ENCODE measurements at regions not wholly inside any gene's neighbourhood (a gene's known extent, or its start where the extent isn't known, plus 50 kb on each side); places are given as distances from the start of the nearest gene placed in this dataset.
"Not testable (repeated sequence)": the region's sequence is repeated elsewhere in the genome, so short reads cannot be mapped to it uniquely, and the experiment has no call there.

DNA sequence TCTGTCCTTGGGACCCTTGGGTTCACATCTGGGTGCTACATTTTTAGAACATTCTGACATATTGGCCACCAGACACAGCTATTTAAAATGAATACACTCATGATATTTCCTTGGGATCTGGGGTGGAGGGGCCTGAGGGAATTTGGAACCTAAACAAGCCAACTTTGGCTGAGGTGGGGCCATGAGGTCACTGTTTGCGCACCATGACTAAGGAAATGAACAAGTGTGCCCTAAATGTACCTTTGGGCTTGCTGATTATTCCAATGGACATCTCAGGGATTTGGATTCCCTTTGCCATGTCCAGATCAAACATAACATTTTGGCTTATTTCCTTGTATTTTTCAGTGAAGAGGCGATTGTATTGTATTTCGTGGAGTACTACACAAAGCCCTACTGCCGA, 80.5 kb upstream of the SEC11C start:
- DNase-seq: no peak

DNA sequence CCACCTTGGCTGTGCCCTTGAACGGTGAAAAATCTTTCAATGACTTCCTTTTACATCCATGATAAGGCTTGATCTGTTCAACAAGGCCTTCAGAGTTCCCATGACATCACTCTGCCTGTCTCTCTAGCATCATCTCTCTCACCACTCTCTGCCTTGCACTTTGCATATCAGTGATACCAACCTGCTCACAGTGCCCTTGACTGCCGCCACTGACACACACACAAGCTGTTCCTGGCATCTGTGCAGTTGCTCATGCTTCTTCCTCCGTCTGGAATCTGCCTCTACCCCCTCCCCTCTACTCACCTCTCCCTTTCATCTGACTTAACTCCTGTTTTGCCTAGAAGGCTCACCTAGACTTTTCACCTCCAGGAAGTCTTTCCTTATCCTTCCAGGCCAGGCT, 79.1 kb upstream of the SEC11C start:
- DNase-seq: no peak

DNA sequence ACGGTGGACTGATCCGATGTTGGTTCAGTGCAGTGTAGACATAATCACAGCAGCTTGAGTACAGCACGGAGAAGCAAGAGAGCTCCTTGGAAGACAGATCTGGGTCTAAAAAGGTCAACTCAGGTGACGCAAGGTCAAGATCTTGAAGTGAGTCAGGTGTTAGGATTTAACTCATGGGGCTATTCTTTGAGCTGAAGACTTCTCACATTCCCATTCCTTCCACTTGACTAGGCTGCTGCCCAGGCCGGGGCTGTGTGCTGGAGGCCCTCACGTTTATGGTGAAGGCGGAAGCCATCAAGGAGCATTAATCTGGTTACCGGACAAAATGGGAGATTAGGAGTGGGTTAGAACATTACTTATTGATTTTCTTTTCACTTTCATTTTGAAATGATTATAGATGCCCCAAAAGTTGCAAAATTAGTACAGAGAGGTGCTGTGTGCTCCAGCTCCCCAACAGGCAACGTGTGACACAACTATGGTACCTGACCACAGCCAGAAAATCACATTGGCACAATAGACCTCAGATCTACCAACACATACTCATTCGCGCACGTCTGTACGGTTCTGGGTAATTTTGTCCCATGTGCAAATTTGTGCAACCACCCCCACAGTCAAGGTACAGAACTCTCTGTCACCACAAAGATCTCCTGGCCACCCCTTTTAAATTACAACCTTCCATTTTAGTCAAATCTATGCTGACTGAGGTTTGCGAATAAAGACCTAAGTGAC, 77.6 kb upstream of the SEC11C start:
- DNase-seq: no peak

DNA sequence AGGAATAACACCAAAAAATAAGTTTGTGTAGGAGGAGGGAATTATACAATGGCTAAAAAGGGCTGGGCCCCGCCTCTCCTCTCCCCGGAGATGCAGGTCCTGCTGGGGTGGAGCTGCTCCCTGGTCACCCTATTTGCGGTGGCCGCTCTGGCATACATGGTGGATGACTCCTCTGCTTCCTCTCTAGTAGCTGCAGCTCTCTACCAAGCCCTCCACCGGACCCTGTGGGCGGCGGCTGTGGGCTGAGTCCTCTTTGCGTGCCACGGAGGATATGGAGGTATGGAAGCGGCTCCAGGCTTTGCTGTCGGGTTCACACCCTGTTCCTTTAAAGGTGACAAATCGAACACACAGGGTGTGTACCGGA, 77.1 kb upstream of the SEC11C start:
- no peak for DNase-seq

DNA sequence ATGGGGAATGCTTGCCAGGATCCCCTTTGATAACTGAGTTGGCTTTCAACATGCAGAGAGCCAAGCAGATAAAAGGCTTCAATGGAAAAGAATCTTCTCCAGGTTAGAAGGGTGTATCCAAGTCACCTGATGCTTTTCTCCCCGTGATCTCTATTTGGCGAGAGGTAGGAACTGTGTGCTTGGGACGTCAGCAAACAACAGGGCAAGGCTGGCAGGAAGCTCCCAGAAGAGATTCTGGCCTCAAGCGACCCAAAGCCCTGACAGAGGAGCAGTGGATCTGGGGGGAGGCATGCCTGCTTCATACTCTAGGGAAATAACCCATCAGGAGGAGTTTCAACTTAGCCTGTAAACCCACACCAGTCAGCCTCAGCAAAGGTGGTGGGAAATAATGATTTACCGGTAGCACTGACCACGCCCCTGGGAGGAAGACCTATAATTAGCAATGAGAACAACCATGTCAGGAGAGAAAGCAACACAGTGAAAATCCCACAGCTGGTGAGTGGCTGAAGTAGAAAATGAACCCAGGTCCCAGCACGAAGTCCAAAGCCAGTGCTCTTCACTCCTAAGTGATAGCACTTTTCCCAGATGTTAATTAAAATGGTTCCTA, 76.3 kb upstream of the SEC11C start:
- DNase-seq: no peak

DNA sequence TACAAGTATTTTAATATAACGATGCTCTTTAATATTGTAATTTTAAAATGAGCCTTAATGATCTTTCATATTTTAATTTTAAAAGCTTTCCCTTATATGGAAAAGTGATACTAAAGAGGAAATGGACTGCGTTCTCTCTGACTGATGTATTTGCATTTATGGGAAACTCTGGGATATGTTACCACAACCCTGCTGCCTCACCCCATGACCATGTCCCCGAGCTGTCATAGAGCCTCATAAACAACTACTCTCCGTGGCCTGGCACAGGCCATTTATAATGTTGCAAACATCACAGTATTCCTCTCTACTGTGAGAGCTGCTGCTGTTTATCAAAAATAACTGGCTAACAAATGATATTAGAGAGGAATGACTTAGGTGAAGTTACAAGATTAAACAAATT, 75.8 kb upstream of the SEC11C start:
- no peak for DNase-seq

GRCh38 chr18:59065684-59066083, 74.0 kb upstream of the SEC11C start:
- DNase-seq: no peak

DNA sequence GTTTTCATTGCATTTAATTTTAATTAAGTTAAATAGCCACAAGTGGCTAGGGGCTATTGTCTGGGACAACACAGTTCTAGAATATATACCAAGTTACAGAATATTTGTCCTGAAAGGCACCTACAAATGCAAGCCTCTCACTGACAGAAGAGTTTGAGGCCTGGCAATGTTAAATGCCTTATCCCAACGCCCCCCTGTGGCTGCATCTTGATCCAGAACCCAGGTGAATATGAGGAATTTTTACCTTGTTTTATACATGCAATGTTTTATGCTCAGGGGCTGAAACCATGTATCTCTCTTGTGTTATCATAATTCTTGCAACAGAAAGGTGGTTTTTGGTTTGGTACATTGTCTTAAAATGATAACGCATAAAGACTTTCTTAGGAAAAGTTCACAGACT, 71.8 kb upstream of the SEC11C start:
- no peak for DNase-seq

DNA sequence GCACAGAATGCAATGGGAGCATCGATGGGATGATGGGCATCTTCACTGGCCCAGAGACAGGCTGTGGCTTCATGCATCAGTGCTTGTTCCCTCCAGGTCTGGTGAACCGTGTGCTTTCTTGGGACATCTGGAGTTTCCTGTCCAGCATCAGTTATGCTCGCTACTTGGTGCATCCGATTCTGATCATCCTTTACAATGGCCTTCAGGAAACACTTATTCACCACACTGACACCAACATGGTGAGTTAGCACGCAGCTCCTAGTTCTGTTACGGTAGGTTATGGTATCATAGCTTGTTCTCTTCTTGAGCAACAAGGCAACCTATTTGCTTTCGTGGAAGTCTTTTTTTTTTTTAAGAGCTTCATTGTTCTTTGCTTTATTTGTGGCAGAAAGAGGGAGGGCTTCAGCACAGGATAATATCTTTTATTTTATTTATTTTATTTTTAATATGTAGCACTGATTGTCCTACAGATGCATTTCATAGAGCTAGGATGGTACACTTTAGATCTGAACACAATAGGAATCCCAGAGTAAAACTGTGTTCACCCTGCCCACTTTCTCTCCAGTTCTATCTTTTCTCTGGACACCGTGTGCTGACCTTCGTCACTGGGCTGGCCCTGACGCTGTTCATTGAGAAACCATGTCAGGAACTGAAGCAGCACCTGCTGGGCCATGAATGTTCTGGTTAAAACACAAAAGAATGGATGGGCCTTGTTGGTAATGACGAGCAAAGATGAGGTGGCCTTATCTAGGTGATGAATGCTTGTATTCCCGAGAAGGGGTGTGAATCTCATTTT, 71.2 kb upstream of the SEC11C start:
- DNase-seq: no peak

DNA sequence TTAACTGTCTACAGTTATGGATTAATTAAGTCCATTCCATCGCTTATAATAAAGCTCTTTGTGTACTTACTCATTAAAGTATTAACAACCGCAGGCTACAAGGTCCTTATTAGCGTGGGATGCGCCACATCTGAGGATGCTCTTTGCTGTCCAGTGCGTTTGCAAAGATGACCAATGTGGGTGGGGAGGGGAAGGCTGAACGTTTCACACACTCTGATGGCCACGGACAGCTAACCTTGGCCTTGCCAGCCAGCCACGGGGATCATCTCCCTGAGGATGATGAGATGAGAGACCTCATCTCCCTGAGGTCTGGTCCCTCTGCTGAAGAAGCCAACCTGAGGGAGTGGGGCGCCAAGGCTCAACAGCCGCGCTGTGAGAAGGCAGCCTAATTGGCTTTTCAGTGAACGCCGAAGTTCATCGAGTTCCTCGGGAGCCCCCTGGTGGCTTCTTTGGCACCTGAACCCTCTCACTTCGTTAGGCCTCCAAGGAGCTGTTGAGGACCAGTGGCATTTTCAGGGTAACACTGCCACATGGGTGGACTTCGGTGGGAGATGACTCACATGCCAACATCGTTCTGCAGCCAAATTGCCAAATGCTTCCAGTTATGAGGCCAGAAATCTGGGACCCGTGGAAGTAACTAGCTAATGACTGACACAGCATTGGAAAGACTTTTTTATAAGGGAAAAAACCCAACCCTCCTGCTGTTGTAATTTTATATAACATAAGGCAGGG, 69.3 kb upstream of the SEC11C start:
- peak; percentile 66 to 78 for DNase-seq

GRCh38 chr18:59072727-59073421, 66.8 kb upstream of the SEC11C start:
- no peak for DNase-seq

GRCh38 chr18:59075923-59076322, 63.8 kb upstream of the SEC11C start:
- no peak for DNase-seq

DNA sequence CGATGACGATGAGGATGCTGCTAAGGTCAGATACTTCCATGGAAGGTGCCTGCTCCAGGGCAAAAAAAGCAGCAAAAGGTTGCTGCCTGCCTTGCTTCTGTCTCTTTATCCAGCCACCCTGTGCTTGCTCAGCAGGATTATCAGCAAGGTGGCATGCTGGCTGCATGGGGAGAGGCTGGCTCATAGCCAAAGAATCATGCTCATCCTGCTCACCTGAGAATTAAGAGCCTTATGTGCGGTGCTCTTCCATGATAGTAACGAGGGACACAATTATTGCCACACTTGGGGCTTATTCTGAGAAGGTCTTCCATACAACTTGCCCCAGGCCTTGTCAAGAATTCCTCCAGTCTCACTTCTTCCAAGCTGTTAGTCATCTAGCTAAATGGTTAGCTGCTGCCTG, 60.4 kb upstream of the SEC11C start:
- DNase-seq: no peak

DNA sequence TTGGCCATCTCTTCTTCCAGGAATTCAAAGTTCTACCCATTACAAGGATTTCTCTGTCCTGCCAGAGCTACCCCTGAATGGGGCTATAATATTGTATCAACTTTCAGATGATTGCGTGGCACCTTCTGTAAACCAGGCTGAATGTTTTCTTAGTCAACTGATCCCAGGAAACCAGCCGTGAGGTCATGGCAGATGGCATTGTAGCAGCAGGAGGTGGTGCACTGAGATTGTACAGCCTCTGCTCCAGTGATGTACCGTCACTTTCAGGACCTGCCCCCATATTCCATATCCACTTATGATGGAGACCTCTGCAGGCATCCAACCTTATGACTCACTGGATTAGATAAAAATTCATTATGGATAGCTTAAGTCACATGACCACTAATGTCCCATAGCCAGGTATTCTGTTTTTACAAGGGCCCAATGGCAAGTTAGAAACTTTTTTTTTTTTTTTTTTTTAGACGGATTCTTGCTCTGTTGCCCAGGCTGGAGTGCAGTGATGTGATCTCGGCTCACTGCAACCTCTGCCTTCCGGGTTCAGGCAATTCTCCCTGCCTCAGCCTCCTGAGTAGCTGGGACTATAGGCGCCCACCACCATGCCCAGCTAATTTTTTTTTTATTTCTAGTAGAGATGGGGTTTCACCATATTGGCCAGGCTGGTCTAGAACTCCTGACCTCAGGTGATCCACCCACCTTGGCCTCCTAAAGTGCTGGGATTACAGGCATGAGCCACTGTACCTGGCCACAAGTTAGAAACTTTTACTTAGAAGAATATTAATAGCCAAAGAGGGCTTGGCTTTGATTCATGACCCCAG, 59.8 kb upstream of the SEC11C start:
- not testable (repeated sequence) for DNase-seq

DNA sequence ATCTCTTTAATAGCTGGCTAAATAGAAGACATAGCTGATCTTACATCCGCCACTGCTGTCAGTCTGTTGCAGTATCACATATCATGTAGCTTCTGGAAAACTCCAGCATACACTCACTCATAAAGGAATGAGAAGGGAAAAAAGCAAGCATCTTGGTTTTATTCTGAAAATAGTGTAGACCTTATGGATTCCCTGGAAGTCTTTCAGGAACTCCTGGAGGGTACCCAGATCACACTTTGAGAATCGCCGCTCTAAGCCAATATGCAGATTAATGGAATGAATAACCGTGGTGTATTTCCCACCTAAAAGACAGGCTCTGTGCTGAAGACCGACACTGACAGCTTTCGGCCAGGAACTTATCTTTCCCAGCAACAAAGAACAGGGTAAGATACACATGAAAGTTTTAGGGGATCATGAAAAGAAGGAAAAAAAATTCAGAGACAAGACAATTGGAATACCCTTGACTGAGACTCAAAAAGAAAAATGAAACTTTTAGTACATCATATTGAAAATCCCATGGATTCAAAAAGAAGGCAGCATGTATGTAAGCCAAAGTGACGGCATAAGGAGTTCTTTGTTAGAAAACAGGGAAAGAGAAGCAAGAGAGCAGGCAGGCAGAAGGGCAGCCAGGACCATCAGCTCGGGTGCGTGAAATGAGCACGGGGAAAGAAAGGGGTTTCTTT, 56.4 kb upstream of the SEC11C start:
- no peak for DNase-seq

- DNase-seq: no peak
Measured at GRCh38 chr18:59085126-59085794, 54.4 kb upstream of the SEC11C start.

DNA sequence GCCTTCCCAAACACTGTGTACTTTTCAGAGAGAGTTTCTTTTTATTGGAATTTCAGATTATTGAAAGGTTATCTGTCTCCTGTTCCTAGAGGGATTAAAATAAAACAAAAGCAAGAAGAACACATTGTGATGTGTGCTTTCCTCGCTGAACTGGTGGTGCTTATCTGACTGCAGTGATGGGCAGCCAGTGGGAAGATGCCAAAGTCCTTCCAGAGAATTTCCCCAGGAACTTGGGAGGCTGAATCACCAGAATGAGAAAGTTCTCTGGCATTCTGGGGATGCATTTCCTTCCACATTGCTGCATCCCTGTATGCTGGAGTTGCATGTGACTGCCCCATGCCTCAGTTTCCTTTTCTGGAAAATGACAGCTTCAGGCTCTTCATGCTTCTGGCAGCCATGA, 53.9 kb upstream of the SEC11C start:
- no peak for DNase-seq

DNA sequence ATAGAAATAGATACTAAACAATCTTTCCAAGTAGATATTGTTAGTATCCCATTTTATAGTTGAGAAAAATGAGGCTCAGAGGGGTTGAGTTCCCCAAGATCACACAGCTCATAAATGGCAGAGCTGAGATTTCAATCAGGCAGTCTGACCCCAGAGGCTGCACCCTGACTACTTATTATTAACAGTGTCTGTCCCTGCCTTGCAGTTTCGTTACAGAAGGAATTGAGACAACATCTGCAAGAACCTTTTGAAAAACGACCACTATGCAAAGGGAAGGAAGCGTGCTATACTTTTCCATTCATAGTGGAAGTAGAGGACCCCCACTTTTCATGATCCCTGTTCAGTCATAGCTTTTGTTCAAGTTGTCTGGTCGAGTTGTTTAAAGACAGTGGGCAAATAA, 53.2 kb upstream of the SEC11C start:
- no peak for DNase-seq

DNA sequence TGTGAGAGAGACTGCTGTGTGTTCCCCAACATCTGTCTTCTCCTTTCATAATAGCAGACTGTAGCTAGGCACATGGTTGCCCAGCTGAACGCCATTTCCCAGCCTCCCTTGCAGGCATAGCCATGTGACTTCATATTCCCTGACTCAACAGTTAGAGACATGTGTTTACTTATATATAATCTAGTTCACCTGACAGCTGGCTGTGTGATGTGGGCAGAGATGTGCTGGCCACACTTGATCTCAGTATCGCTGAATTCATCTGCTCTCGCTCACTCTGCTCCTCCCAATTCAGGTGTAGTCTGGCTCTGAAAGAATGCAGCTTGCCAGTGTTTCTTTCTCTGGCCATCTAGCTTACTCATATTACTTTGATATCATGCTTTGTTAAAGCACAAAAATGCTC, 52.3 kb upstream of the SEC11C start:
- no peak for DNase-seq

Data from stimulated activated CD4-positive, alpha-beta T cell treated with anti-CD3 and anti-CD28 coated beads, Interleukin-4, amount 100 ng/mL, for 4 hours (primary cell).